ENCODE measurements at regions not wholly inside any gene's neighbourhood (a gene's known extent, or its start where the extent isn't known, plus 50 kb on each side); places are given as distances from the start of the nearest gene placed in this dataset.

- TF ChIP-seq CTCF (conservative IDR thresholded peaks at IDR 0.05; ENCODE audit: low read depth, low read length): no peak
- TF ChIP-seq EZH2phosphoT487 (IDR thresholded peaks at IDR 0.05; ENCODE audit: borderline replicate concordance, low read length): no peak
- TF ChIP-seq EZH2 (IDR thresholded peaks at IDR 0.05; ENCODE audit: low read length, unreplicated experiment): no peak
Measured at GRCh38 chr11:69359735-69360480, 66.0 kb downstream of the MYEOV start.
